ENCODE measurements at regions not wholly inside any gene's neighbourhood (a gene's known extent, or its start where the extent isn't known, plus 50 kb on each side); places are given as distances from the start of the nearest gene placed in this dataset.
"Not testable (repeated sequence)": the region's sequence is repeated elsewhere in the genome, so short reads cannot be mapped to it uniquely, and the experiment has no call there.

- no peak overlapping the region for H3K27ac ChIP-seq (ENCODE audit: low read depth, low read length)
- no peaks in the 10 kb centered on the region for H4K20me1 ChIP-seq (ENCODE audit: insufficient read depth, low read length)
- H3K4me2 ChIP-seq (ENCODE audit: insufficient read depth, low read length): no peak overlapping the region
- no peak for TF ChIP-seq CTCF (IDR thresholded peaks at IDR 0.05; ENCODE audit: extremely low read depth, low read depth, low read length)
- no peak overlapping the region for H3K4me3 ChIP-seq (ENCODE audit: insufficient read depth, low read length)
- peak; percentile 23 for DNase-seq (ENCODE audit: insufficient read length, low spot score, missing footprints)
- H3K9me3 ChIP-seq (ENCODE audit: low read depth, low read length): no peaks in the 10 kb centered on the region
- H3K4me1 ChIP-seq (ENCODE audit: insufficient read depth, low read length): no peaks in the 10 kb centered on the region
- H3K79me2 ChIP-seq (ENCODE audit: insufficient read depth, low read length): no peaks in the 10 kb centered on the region
- no peaks in the 10 kb centered on the region for H3K36me3 ChIP-seq (ENCODE audit: insufficient read depth, low read length)
- H2AFZ ChIP-seq (ENCODE audit: low read length): no peak overlapping the region
- H3K27me3 ChIP-seq (ENCODE audit: insufficient read depth, low read length): peaks cover 4% of the 10 kb centered on the region
These were observed 96.5 kb upstream of the DUSP21 start for GRCh38 chrX:44747317-44747716.

DNA sequence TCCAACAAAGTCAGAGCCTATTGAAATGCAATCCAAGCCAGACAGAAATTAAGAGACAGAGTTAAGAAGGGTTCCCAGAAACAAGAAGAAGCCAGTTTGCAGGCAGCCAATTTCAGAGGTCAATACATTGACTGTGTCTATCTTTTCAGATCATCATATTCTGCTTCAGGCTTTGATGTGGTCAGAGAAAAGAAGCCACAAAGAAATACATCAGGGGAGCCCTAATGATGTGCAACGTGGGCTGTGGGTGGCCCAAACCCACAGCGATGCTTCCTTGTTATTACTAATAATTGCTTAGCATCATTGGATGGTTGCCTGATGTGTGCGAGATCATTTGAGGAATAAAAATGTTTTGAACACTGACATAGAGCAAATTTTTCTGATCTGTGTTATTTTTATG, 99.0 kb upstream of the DUSP21 start:
- TF ChIP-seq CTCF (IDR thresholded peaks at IDR 0.05; ENCODE audit: extremely low read depth, low read depth, low read length): no peak
- no peaks in the 10 kb centered on the region for H3K4me1 ChIP-seq (ENCODE audit: insufficient read depth, low read length)
- H3K9me3 ChIP-seq (ENCODE audit: low read depth, low read length): no peaks in the 10 kb centered on the region
- no peak overlapping the region for H3K27ac ChIP-seq (ENCODE audit: low read depth, low read length)
- no peak overlapping the region for H3K4me3 ChIP-seq (ENCODE audit: insufficient read depth, low read length)
- H4K20me1 ChIP-seq (ENCODE audit: insufficient read depth, low read length): no peaks in the 10 kb centered on the region
- no peak overlapping the region for H2AFZ ChIP-seq (ENCODE audit: low read length)
- no peaks in the 10 kb centered on the region for H3K79me2 ChIP-seq (ENCODE audit: insufficient read depth, low read length)
- no peaks in the 10 kb centered on the region for H3K36me3 ChIP-seq (ENCODE audit: insufficient read depth, low read length)
- peaks cover 5% of the 10 kb centered on the region for H3K27me3 ChIP-seq (ENCODE audit: insufficient read depth, low read length)
- peak; percentile 31 for DNase-seq (ENCODE audit: insufficient read length, low spot score, missing footprints)
- no peak overlapping the region for H3K4me2 ChIP-seq (ENCODE audit: insufficient read depth, low read length)

- no peak overlapping the region for H3K4me2 ChIP-seq (ENCODE audit: insufficient read depth, low read length)
- no peak for DNase-seq (ENCODE audit: insufficient read length, low spot score, missing footprints)
- H3K79me2 ChIP-seq (ENCODE audit: insufficient read depth, low read length): no peaks in the 10 kb centered on the region
- no peak overlapping the region for H2AFZ ChIP-seq (ENCODE audit: low read length)
- H4K20me1 ChIP-seq (ENCODE audit: insufficient read depth, low read length): no peaks in the 10 kb centered on the region
- no peaks in the 10 kb centered on the region for H3K9me3 ChIP-seq (ENCODE audit: low read depth, low read length)
- no peak overlapping the region for H3K4me3 ChIP-seq (ENCODE audit: insufficient read depth, low read length)
- peaks cover 5% of the 10 kb centered on the region for H3K27me3 ChIP-seq (ENCODE audit: insufficient read depth, low read length)
- H3K36me3 ChIP-seq (ENCODE audit: insufficient read depth, low read length): no peaks in the 10 kb centered on the region
- no peaks in the 10 kb centered on the region for H3K4me1 ChIP-seq (ENCODE audit: insufficient read depth, low read length)
- TF ChIP-seq CTCF (IDR thresholded peaks at IDR 0.05; ENCODE audit: extremely low read depth, low read depth, low read length): no peak
- H3K27ac ChIP-seq (ENCODE audit: low read depth, low read length): no peak overlapping the region
These were observed 101.2 kb upstream of the DUSP21 start for GRCh38 chrX:44742480-44743155.

- not testable (repeated sequence) for H3K9me3 ChIP-seq (ENCODE audit: low read depth, low read length); H3K36me3 ChIP-seq (ENCODE audit: insufficient read depth, low read length); H3K27me3 ChIP-seq (ENCODE audit: insufficient read depth, low read length); H3K79me2 ChIP-seq (ENCODE audit: insufficient read depth, low read length); DNase-seq (ENCODE audit: insufficient read length, low spot score, missing footprints); H3K4me1 ChIP-seq (ENCODE audit: insufficient read depth, low read length); H2AFZ ChIP-seq (ENCODE audit: low read length); H3K4me2 ChIP-seq (ENCODE audit: insufficient read depth, low read length); H4K20me1 ChIP-seq (ENCODE audit: insufficient read depth, low read length); H3K4me3 ChIP-seq (ENCODE audit: insufficient read depth, low read length); H3K27ac ChIP-seq (ENCODE audit: low read depth, low read length)
These were observed 102.0 kb upstream of the DUSP21 start for GRCh38 chrX:44741859-44742258.

GRCh38 chrX:44741458-44741857, 102.4 kb upstream of the DUSP21 start:
- not testable (repeated sequence) for H3K4me1 ChIP-seq (ENCODE audit: insufficient read depth, low read length); H3K27ac ChIP-seq (ENCODE audit: low read depth, low read length); H3K27me3 ChIP-seq (ENCODE audit: insufficient read depth, low read length); H4K20me1 ChIP-seq (ENCODE audit: insufficient read depth, low read length); H3K36me3 ChIP-seq (ENCODE audit: insufficient read depth, low read length); H2AFZ ChIP-seq (ENCODE audit: low read length); H3K4me2 ChIP-seq (ENCODE audit: insufficient read depth, low read length); H3K79me2 ChIP-seq (ENCODE audit: insufficient read depth, low read length); H3K9me3 ChIP-seq (ENCODE audit: low read depth, low read length); H3K4me3 ChIP-seq (ENCODE audit: insufficient read depth, low read length); DNase-seq (ENCODE audit: insufficient read length, low spot score, missing footprints)

All from osteoblast (primary cell).